ENCODE measurements at regions not wholly inside any gene's neighbourhood (a gene's known extent, or its start where the extent isn't known, plus 50 kb on each side); places are given as distances from the start of the nearest gene placed in this dataset.
"Not testable (repeated sequence)": the region's sequence is repeated elsewhere in the genome, so short reads cannot be mapped to it uniquely, and the experiment has no call there.

DNA sequence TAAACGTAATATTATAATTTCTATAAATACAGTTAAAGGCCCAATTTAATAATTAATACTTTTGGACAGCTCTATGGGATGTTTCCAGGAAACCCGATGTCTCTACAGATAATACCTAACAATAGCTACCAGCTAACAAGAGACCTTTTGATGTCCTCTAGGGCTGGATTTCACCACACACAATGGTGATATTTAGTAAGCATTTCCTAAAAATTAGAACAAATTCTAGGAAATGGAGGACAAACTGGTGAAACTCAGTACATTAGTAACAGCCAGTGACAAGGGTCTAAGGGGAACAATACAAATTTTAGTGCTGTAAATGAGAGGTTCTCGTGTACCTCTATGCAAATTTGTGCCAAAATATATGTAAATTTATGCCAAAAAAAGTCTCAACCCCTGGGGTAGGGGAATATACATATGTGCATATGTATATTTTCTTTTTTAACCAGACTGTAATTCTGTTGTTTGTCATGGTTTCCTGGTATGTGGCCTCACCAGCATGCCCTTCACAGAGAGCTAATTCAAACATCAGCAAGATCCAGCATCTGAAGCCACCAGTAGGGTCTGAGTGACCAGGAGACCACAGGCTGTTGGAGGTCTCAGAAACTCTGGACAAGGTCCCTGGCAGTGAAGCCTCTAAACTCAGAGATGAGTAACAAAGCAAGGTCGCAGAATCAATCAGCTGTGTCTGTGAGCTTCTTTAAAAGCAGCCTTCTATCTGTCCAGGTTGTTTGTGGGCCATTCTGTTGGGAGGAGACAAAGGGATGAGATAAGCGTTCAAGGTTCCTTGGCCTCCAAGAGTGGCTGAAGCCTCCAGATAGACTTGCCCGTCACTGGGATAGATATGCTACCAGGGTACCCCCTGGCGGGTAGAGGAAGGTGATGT, 235.1 kb upstream of the RREB1 start:
- no peak for DNase-seq

DNA sequence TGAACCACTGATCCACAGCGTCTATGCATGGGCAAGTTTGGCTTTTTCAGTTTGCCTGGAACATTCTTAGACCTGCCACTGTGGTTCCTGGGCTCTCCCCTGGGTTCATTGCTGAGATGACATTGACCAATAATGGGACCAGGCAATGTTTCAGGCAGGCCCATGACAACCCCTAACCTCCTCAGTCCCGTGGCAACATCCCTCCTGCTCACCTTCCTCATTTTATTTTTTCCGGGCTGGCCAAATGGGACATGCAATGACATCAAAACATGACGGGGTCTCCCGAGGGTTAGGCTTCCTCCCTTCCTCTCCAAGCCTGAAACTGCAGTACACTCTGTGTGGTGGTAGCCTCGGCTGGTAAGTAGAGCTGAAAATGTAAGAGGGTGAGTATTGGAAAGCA, 234.0 kb upstream of the RREB1 start:
- no peak for DNase-seq

DNA sequence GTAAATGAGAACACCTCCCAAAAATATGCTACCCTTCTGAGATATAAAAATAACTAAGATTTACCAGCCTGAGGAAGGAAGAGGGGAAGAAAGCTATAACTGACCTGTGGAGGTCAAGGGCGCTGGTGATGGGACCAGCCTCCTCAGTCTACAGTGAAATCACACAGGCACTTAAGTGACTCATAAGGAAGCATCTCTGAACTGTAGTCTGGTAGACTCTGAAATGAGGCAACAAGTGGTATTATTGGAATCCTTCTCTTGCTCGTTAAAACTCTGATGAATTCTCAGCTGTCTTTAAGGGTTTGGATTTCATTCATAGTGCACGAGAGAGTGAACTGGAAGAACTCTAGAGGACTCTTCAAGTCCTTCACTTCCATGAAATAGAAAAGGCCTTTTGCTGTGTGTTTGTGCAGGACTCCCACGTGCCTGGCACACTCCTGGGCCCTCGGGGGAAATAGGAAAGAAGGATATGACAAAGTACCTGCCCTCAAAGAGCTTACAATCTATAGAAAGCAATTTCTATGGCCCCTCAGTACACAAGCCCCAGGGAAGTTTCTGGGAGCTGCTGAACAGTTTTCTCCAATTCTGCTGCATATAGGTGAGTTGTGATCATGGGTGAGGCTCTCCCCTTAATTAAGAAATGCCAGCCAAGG, 231.8 kb upstream of the RREB1 start:
- DNase-seq, result no peak

DNA sequence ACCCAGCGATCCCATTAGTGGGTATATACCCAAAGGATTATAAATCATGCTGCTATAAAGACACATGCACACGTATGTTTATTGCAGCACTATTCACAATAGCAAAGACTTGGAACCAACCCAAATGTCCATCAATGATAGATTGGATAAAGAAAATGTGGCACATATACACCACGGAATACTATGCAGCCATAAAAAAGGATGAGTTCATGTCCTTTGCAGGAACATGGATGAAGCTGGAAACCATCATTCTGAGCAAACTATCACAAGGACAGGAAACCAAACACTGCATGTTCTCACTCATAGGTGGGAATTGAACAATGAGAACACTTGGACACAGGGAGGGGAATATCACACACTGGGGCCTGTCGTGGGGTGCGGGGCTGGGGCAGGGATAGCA, 230.0 kb upstream of the RREB1 start:
- not testable (repeated sequence) for DNase-seq

DNA sequence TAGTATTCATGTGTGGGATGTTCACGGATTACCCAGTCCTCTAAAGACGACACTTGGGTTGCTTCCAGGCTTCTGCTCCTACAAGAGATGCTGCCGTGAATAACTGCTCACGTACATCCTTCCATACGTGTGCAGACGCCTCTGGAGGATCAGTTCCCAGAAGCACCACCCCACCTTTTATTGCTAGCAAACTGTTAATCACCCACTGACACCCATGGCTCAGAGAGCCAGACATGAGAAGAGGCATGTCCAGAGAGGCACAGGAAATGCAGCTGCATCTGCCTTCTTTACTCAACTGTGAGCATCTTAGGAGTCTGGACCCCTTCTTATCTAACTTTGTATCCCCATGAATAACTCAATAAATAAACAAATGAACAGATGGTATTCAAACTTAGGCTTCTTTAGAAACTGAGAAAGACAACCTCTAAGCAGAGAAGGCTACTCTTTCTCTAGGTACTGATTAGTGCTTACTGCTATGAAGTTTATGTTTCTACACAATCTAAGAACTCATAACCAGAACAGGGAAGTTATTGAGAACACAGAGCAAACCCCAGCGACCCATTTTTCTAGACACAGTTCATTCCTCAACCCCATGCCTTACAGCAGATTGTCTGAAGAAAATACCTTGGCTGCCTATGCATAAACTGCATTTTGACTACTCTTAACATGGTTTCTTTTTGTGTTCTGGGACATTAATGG, 228.7 kb upstream of the RREB1 start:
- no peak for DNase-seq

DNA sequence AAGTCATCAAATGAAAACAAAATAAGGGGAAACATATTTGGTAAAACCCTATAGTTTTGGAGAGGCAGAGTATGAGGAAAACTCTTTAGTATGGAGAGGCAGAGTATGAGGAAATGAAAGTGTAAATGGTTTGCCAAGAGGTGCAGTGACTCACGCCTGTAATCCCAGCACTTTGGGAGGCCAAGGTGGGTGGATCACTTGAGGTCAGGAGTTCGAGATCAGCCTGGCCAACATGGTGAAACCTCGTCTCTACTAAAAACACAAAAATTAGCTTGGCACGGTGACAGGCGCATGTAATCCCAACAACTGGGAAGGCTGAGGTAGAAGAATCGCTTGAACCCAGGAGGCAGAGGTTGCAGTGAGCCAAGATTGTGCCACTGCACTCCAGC, 228.2 kb upstream of the RREB1 start:
- DNase-seq, result not testable (repeated sequence)

DNA sequence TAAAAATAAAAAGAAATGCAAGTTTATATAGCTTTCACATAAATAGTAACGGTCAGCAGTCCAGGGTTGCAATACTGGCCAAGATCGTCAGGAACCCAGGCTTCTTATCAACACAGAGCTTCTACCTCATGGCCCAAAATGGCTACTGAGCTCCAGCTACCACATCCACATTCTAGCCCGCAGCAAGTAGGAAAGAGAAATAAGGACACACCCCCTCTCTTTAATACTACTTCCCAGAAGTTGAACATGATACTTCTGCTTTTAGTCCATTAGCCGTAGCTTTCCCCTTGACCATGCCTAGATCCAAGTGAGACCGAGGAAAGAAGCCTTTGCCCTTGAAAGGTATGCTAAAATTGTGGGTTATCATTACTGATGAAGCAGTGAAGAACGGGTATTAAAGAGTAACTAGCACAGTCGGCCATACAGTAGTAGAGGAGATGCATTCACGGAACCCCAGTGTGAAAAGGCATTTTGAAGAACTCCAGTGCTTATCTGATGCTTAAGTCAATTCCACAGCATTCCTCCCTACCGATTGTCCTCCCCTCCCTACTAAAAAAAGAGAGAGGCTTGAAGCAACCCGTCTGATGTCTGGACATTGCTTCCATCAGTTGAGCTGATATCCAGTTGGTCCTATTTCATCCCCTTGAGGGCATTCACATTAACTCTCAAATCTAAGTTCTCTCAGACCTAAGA, 226.9 kb upstream of the RREB1 start:
- DNase-seq, result no peak

DNA sequence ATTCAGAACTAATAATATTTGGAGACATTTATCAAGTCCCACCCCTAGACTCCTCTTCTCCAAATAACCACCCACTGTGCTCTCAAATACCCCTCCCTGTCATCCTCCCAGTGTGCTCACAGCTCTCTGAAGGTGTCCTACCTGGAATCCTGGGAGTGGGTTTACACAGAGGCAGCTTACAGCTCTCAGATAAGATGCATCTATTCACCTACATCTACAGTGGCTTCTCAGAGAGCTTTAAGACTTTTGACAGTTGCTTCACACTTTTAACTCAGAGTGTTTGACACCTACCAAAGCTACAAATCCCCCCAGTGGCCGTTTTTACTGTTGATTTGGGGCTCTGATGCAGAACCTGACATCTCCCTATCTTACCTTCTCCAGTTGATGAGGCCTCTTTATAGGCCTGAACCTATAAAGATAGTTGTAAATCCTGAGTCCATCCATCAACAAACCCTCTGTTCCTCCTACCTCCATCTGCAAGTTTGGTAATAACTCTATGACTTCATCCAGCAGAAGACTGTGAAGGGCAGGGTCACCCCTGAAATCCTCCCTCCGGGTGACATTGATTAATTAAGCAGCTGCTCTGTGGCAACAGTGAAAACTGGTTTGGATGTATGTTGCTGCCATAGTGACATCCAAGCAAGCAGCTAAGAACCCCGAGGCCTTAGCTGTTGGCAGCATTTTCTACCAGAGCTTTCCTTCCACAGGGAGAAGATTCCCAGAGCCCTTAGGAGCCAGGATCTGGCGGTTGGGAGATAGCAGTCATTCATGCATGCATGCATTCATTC, 226.1 kb upstream of the RREB1 start:
- DNase-seq, result no peak

DNA sequence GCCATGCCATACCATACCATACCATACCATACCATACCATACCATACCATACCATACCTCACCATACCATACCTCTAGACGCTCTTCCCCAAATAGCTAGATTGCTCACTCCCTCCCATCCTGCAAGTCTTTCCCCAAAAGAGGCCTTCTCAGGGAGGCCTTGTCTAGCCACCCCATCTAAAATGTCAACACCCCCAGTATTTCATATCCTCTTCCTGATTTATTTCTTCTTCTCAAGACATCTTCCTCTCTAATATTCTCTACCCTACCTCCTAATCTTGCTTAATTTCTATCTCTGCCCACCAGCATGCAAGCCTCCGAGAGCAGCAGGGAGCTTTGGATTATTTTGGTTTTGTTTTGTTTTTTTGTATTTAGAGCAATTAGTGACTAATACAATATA, 225.2 kb upstream of the RREB1 start:
- DNase-seq, result no peak

DNA sequence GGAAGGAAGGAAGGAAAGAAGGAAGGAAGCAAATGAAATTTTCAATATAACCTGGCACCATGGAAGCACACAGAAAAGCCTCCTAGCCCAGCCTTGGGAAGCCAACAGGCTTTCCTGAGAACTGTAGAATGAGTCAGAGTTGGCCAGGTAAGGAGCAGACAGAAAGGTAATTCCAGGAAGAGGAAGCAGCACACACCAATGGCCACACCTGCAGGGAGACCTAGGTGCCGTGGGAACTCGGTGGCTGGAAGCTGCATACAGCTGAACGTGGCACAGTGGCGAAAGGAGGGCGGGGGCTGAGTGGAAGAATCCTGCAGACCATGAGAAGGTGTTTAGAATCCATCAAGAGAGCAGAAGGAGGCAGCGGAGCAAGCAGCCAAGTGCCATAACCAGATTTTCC, 224.8 kb upstream of the RREB1 start:
- no peak for DNase-seq

DNA sequence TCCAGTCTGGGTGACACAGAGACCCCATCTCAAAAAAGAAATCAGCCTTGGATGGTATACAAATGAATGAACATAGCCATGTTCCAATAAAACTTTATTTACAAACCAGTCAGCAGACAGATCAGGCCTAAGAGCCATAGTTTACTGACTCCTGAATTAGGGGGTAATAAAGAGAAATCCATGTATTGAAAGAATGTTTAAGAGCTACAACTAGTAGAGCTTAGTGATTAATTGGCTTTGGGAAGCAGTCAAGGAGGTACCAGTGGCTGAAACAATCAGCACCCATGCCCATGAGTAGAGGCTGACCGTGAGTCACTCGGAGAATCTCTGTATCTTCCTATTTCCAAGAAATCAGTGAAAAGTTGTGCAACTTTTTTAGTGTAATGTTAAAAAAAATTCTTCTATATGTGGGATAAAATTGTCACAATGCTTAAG, 223.6 kb upstream of the RREB1 start:
- DNase-seq, result no peak

DNA sequence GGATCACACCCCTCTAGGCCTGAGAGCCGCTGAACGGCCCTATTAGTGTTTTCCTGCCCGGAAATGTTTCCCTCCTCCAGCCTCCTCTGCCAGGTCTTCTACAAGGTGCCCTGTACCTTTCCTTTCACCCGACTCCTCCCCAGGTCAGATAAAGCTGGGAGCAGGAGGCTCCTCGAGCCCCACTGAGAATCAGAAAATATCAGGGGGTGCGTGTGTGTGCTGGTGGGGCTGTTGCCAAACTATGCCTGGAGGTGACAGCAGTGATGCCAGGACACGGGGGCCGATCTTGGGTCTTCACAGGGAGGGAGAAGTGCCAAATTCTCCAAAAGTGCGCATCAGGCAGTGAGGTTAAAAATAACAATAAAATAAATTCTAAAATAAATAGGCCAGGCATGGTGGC, 222.8 kb upstream of the RREB1 start:
- no peak for DNase-seq

DNA sequence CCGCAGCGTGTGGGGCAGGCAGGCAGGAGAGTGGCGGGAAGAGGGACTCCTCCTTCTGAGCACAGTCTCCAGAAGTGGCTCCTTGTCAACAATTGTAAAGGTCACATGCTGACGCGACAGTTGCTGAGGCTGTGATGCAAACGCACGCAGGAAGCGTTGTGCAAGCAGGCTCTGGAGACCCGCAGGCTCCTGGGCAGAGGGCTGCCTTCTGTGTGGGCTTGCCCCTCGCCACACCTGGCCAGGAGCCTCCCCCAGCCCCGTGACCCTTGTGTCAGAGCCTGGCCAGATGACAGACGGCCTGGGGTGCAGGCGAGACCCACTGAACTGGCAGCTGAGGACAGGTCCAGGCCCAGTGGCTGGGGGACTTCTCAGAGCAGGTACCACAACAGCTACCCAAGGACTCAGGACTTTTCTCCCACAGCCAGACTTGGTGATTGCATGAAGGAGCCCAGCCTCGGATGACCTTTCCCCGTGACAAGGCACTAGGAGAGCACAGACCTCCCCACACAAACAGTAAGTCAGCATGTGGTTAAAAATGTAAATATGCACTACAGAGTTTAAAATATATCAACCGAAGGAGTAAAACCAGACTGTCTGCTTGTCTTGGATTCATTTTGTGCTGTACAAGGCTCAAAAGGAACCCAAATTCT, 222.1 kb upstream of the RREB1 start:
- no peak for DNase-seq

DNA sequence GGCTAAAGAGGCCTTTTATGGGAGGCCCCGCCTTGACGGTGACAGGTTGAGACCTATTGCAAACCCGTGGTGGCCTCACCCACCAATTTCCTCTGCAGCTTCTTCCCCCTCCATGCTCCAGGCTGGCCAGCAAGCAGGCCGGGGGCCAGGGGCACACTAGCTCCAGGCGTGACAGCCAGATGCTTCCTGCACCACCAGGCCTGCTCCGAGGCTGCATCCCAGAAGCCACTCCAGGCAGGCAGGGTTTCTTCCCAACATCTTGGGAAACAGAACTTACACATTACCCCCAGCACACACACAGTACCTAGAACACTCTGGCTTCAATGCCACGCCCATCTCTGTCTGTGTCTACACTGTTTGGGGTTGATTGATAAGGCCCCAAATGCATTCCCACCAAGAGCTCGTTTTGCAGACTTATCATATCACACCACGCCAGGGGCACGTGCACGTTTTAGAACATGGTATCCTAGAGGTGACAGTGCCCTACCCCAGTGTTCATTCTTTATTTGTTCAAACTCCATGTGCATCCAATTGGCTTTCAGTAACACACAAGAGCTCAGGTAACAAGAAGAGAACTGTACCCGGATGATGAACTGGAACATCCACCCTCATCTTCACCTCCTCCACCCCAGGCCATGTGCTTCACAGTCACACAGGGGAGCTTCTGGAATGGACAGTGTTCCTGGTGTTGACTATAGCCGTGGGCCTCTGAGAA, 221.4 kb upstream of the RREB1 start:
- DNase-seq, result no peak

DNA sequence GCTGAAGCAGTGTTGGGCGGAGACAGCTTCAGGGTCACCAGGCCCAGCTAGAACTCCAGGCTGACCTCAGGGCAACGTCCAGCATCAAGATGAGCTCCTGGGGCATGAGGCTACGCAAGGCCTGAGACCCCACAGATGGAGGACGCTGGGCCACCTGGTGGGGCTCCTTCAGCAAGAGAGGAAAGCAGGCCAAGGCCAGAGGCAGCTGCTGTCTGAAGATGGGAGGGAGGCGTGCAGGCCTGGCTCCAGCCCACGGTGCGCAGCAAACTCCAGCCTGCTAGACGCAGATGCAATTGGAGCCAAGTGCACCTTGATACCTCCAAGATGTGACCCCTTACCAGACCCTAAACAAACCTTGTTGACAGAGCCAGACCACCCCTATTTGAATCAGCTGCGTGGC, 220.9 kb upstream of the RREB1 start:
- DNase-seq, result no peak

DNA sequence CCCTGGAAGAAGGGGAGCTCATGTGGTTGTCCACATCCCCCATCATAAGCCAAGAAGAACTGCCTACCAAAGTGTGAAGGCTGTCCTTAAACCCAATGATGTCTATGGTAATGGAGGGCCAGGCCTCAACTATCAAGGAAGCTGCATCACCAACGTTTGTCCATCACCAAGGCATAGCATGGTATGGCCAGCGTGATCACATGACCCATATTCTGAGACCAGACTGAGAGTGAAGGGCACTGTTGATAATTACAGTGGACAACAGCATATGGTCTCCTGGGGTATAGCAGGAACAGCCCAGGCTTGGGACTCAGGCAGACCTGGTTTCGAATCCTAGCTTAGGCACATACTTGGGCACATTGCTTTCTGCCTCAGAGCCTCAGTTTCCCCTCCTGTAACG, 218.2 kb upstream of the RREB1 start:
- no peak for DNase-seq

DNA sequence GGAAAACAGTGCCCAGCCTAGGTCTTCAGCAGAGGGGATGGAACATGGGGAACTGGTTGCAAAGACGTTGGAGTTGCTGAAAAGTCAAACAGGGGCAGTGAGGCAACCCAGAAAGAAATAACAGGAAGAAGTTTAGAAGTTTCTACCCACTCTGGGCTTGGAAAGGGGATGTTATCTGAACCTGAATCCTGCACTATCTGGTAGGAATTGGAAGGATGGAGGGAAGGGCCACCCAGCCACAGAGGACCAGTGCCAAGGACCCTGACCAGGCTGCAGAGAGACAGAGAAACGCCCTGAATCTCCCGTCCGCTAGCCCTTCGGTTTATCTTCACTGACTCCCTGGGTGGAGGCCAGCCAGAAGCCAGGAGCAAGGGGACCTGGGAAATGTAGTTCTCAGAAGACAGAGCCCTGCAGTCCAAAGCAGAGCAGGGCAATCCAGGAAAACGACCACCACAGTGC, 217.3 kb upstream of the RREB1 start:
- no peak for DNase-seq

DNA sequence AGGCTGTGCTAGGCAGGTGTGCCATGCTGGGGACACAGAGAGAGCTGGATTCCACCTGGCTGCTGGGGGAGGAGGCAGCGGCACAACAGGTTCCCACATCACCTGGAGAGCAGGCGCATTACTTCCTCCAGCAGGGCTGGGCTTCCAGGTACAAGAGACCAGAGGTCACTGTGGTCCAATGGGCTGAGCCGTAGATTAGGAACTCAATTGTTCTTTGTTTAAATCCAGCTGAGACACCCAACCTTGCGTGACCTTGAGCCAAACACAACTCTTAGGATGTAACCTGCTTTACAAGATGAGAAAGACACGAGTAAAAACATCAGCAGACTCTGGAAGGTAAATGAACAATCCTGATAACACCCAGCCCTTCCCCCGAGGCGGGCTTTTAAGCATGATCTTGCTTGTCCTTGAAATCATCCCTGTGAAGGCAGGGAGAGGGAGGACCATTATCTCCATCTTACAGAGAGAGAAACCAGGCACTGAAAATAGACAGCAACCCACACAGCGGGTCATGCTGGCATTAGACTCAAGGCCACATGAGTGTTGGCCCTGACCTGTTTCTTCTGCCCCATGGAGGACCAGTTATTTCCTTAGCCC, 216.5 kb upstream of the RREB1 start:
- peak; percentile 58 for DNase-seq

DNA sequence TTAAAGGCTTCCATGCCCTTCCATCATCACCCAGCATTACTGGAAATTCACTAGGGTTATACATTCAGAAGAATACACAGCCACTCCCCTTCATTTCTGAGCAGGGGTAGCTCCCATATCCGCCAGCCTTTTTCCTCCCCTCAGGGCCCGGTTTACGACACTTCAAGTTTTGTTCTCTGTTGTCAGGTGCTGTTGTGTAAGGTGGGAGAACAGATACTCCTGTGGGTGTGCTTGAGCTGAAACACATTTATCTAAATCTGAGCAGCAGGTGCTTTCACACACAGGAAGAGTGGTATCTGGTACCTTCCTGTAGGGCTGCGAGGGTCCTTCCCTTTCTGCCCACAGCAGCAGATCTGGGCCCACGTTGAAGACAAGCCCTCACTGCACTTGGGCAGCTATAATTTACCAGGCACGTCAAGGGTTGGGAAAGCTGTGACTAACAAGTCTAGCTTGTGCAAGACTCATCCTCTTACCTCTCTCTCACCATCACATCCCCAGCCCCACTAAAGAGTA, 215.8 kb upstream of the RREB1 start:
- DNase-seq, result no peak
